ENCODE measurements at regions not wholly inside any gene's neighbourhood (a gene's known extent, or its start where the extent isn't known, plus 50 kb on each side); places are given as distances from the start of the nearest gene placed in this dataset.
A peak's percentile ranks its signal among the peaks of the same experiment; 100 is the strongest.

- H3K36me3 ChIP-seq, result no peaks in the 10 kb centered on the region
- no peak for DNase-seq
- H3K9me3 ChIP-seq, result no peaks in the 10 kb centered on the region
- H3K27ac ChIP-seq, result no peak overlapping the region
- no peaks in the 10 kb centered on the region for H3K4me1 ChIP-seq
- H3K27me3 ChIP-seq, result no peaks in the 10 kb centered on the region
- intact Hi-C loops (cut with DNase I), result no loop called here
- TF ChIP-seq, protein P1, sequence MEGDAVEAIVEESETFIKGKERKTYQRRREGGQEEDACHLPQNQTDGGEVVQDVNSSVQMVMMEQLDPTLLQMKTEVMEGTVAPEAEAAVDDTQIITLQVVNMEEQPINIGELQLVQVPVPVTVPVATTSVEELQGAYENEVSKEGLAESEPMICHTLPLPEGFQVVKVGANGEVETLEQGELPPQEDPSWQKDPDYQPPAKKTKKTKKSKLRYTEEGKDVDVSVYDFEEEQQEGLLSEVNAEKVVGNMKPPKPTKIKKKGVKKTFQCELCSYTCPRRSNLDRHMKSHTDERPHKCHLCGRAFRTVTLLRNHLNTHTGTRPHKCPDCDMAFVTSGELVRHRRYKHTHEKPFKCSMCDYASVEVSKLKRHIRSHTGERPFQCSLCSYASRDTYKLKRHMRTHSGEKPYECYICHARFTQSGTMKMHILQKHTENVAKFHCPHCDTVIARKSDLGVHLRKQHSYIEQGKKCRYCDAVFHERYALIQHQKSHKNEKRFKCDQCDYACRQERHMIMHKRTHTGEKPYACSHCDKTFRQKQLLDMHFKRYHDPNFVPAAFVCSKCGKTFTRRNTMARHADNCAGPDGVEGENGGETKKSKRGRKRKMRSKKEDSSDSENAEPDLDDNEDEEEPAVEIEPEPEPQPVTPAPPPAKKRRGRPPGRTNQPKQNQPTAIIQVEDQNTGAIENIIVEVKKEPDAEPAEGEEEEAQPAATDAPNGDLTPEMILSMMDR (IDR thresholded peaks at IDR 0.05), result no peak
- ATAC-seq, result no peak
- H3K4me3 ChIP-seq, result no peak overlapping the region
Observed at GRCh38 chr5:112013660-112014059, 256.7 kb upstream of the NREP start.

DNA sequence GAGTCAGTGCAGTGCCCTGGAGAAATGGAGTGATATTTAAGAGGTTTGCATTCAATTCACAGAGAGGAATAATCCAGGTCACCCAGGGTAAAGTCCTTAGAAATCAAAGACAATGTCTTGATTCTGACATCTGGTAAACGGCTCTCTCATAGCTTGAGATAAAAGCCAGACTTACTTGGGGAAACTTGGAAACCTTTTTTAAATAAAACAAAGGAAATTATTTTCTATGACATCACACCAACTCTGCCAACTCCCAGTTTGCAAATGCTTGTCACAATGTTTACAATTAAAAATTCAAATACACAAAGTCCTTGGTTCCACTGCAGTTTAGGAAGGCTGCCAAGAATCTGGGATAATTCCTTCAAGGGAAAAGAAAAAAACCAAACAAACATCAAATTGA is 255.1 kb upstream of the NREP start:
- H3K4me3 ChIP-seq, result no peak overlapping the region
- intact Hi-C loops (cut with DNase I), result no loop called here
- no peaks in the 10 kb centered on the region for H3K9me3 ChIP-seq
- H3K27me3 ChIP-seq, result no peaks in the 10 kb centered on the region
- no peak overlapping the region for H3K27ac ChIP-seq
- ATAC-seq, result no peak
- DNase-seq, result peak in 2 of 4 donors; percentile 55 to 76
- H3K36me3 ChIP-seq, result no peaks in the 10 kb centered on the region
- TF ChIP-seq, protein P1 (IDR thresholded peaks at IDR 0.05), result no peak
- no peaks in the 10 kb centered on the region for H3K4me1 ChIP-seq

DNA sequence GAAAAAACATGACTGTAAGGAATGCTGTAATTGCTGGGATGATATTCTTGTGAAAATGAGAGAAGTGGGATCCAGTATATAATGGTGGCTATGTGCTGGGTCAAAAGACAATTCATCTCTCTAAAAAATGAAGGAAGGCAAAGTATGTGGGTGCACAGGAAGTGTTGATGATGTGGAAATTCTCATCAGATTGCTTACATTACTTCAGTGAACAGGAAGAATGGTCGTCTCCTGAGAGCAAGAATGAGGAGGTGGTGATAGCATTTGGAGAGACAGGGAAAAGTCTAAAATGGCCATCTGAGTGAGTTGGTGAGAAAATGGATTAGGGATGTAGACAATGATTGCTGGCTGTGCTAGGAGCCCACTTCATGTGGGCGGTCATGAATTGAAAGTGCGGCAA is 253.5 kb upstream of the NREP start:
- Histone ChIP-seq H3K36me3 (no peaks in the 10 kb centered on the region), H3K27ac (no peak overlapping the region), H3K27me3 (no peaks in the 10 kb centered on the region), H3K9me3 (no peaks in the 10 kb centered on the region), H3K4me3 (no peak overlapping the region), H3K4me1 (no peaks in the 10 kb centered on the region)
- intact Hi-C loops (cut with DNase I), result no loop called here
- ATAC-seq, result no peak
- no peak for DNase-seq
- TF ChIP-seq, protein P1 (IDR thresholded peaks at IDR 0.05), result no peak

DNA sequence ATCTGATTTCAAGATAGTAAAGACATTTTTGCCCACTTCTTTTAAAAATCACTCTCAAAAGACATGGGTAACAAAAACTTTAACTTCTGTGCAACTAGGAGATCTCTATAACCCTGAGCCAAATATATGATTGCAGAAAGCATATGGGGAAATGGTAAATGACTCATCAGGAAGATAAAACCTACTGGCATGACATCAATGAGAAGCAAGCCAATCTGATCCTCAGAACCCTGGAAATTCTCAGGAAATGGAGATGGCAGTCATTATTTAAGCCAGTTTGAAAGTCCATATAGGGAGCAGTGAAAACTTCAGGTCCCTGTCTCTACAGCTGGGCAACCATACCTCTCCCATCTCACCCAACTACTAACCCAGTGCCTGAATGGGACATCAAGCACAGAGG is 249.7 kb upstream of the NREP start:
- Histone ChIP-seq H3K9me3 (no peaks in the 10 kb centered on the region), H3K27ac (no peak overlapping the region), H3K4me3 (no peak overlapping the region), H3K36me3 (no peaks in the 10 kb centered on the region), H3K4me1 (no peaks in the 10 kb centered on the region), H3K27me3 (no peaks in the 10 kb centered on the region)
- DNase-seq, result no peak
- TF ChIP-seq, protein P1 (IDR thresholded peaks at IDR 0.05), result no peak
- intact Hi-C loops (cut with DNase I), result no loop called here
- no peak for ATAC-seq

GRCh38 chr5:112005623-112005930 is 248.6 kb upstream of the NREP start:
- Histone ChIP-seq H3K4me1 (no peaks in the 10 kb centered on the region), H3K4me3 (no peak overlapping the region), H3K27me3 (no peaks in the 10 kb centered on the region), H3K36me3 (no peaks in the 10 kb centered on the region), H3K9me3 (no peaks in the 10 kb centered on the region), H3K27ac (peak overlapping the region in 1 of 2 donors; percentile 8)
- DNase-seq (no peak), ATAC-seq (no peak)
- intact Hi-C loops (cut with DNase I), result no loop called here
- TF ChIP-seq, protein P1 (IDR thresholded peaks at IDR 0.05), result no peak
